ENCODE measurements at regions not wholly inside any gene's neighbourhood (a gene's known extent, or its start where the extent isn't known, plus 50 kb on each side); places are given as distances from the start of the nearest gene placed in this dataset.

DNA sequence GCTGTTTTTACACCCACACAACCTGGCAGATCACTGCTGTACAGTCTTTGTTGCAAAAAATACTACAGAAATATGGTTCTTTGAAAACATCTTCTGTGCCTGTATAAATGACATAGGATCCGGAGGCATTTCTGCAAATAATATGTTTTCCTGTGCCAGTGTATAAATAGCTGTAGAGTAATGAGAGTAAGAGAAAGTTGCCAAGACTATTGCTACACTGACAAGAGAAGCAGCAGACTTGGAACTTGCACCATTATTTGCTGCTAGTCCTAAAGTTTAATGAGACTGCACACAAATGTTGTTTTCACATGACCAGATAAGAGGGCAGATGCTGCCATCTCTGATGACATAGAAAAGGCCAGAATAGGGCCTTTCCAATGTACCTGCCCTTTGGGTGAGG, 50.0 kb upstream of the DTNBP1 start:
- DNase-seq = no peak
